GM12873 (cell line): ENCODE measurements at regions not wholly inside any gene's neighbourhood (a gene's known extent, or its start where the extent isn't known, plus 50 kb on each side); places are given as distances from the start of the nearest gene placed in this dataset.
A peak's percentile ranks its signal among the peaks of the same experiment; 100 is the strongest.

Source experiments
- TF ChIP-seq, protein P1 (sequence below): IDR thresholded peaks from 2 replicates; pipeline ENCODE4 v1.5.1; 2012; ENCODE audit warnings: low read depth, mild to moderate bottlenecking, moderate library complexity, low read length, control low read depth; ENCODE audit not compliant: insufficient read depth; ENCODE audit errors: missing control alignments

DNA sequence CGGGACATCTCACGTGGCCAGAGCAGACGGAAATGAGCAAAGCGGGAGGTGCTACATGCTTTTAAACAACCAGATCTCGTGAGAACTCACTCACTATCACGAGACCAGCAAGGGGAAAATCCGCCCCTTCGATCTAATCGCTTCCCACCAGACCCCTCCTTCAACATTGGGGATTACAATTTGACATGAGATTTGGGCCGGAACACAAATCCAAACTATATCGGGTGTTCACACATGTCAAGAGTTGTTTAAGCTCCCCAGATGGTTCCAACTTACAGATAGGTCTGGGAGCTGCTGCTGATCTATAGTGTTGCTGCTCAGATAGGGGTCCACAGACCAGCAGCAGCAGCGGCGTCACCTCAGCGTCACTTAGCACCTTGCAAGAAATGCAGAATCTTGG, 194.9 kb downstream of the GPAM start:
- TF ChIP-seq, protein P1, sequence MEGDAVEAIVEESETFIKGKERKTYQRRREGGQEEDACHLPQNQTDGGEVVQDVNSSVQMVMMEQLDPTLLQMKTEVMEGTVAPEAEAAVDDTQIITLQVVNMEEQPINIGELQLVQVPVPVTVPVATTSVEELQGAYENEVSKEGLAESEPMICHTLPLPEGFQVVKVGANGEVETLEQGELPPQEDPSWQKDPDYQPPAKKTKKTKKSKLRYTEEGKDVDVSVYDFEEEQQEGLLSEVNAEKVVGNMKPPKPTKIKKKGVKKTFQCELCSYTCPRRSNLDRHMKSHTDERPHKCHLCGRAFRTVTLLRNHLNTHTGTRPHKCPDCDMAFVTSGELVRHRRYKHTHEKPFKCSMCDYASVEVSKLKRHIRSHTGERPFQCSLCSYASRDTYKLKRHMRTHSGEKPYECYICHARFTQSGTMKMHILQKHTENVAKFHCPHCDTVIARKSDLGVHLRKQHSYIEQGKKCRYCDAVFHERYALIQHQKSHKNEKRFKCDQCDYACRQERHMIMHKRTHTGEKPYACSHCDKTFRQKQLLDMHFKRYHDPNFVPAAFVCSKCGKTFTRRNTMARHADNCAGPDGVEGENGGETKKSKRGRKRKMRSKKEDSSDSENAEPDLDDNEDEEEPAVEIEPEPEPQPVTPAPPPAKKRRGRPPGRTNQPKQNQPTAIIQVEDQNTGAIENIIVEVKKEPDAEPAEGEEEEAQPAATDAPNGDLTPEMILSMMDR: no peak

DNA sequence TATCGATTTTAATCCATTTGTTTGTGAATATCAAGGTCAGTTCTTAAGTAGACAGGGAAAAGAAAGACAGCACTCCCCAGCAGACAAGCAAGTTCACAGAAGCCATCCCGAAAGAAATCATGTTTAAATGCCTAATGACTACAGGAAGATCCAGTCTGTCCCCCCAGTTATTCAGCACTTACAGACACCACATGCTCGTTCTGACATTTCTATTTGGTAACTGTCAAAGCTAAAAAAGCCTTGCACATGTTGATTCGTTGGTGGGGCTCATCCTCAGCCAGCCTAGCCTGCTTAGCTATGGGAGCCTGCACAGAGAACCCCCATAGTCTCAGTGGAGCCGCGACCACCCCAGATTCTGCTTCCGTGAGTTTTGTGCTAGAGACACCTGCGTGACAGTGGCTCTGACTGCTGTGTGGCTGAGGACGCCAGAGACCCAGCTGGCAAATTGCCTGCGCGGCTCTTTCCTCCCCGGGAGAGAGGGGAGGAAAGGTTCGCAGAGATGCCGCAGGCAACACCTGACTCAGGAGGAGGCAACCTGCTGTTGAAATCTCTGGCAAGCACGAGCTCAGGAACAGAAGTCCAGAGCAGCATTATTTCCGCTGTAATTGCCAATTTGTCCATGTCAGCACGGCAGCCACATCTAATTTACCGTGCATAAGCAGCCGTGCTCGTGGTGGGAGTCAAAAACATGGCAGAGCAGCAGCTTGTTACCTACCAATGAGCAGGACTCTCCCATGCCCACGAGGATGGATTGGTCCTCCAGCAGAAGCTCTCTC, 194.2 kb downstream of the GPAM start:
- TF ChIP-seq, protein P1: no peak

DNA sequence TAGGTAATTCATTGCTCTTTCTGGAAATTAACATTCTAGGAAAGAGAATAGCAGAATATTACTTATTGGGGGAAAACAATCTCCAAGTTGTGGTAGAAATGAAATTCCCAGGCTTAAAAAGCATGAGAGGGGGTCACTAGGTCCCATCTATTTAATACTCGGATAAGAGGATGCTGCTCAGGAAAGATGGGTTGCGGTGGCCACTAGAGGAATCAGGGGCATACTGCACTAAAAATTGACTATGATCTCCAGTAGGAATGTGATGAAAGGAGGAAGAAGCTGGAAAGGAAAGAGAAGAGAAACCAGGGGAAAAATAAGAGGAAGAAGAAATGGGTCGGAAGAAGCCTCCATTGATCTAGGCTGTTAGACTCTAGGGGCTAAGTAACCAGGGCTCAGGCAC, 192.8 kb downstream of the GPAM start:
- TF ChIP-seq, protein P1: peak; percentile 4

DNA sequence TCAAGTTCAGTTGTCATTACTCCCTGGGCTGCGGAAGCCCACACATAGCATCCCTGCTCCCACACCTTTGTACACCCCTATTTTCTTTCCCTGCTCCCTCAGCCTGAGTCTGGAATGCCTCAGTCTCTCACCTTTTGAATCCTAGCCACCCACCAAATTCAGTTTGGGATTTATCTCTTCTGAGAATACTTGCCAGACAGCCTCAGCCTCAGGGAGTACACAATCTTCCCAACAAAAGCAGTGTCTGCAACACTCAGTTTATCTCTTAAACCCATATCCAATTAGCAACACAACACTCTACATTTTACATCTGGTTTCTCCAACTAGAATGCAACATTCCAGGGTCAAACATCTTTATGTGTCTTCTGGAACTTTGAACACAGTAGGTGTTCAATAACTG, 190.2 kb downstream of the GPAM start:
- TF ChIP-seq, protein P1: no peak

DNA sequence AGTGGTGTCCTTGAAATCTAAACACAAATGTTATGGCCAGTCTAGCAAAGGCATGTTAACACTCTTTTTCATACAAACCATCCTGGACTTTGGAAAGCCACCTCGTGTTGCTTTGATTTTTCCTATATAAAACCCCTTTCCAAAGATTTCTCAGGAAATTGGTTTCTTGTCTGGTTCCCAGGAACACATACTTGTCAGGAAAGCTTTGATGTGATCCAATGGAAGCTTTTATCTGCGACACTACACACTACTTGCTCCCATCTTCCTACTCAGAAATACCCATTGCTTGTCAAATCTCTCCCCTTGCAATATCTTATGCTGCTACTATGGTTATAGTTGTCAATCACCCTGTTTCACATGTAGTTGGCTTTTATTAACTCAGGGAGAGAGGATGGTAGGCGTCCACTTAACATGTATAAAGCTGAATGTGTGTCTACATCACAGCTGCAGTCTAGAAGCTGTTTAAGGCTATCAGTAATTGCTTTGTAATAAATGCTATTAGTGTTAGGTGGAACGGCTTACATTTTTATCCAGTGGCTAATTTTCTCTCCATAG, 189.6 kb downstream of the GPAM start:
- TF ChIP-seq, protein P1: no peak

DNA sequence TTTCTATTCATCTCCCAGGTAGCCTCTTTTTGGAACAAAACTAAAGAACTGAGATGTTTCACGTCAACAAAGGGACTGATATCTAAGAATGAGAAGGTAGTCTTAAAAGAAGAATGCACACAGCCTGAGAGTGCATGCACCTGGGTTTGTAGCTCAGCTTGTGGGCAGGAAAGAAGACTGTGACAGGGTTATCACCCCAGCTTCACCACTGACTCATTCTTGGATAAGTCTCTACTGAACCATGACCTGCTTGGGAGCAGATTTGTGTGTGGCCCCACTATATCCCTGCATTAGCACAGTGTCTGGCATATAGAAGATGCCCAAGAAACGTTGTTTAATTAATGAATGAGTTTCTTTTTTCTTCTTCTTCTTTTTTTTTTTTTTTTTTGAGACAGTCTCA, 187.5 kb downstream of the GPAM start:
- TF ChIP-seq, protein P1: no peak

DNA sequence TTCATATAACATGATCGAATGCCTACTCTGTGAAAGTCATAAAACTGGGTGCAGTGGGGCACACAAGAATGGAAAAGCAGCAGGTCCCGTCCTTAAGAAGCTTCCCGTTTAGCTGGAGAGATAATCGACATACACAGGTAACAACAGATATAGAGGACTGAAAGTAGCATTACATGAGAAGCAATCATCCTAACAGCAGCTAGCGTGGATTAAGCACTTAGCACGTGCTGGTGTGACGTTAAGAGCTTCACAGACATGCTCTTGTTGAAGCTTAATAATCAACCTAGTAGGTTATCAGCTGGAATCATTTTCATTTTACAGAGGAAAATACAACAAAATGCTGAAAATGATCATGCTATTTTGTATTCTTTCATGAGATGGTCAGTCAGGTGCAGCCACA, 184.8 kb downstream of the GPAM start:
- TF ChIP-seq, protein P1: no peak
